CD4-positive, alpha-beta T cell treated with Interleukin-4 for 1 hour (primary cell): ENCODE measurements at regions not wholly inside any gene's neighbourhood (a gene's known extent, or its start where the extent isn't known, plus 50 kb on each side); places are given as distances from the start of the nearest gene placed in this dataset.

Source experiments
- DNase-seq, 2 donors: peaks; one replicate each; pipeline ENCODE4 v3.0.0-alpha.2; 2020 to 2022

GRCh38 chr1:164932580-164932979 lies 373.6 kb downstream of the PBX1 start:
- no peak for DNase-seq

GRCh38 chr1:164930833-164931232 lies 371.8 kb downstream of the PBX1 start:
- no peak for DNase-seq

- DNase-seq = no peak
Observed at GRCh38 chr1:164930241-164930640, 371.3 kb downstream of the PBX1 start.

- no peak for DNase-seq
Observed at GRCh38 chr1:164928232-164928812, 369.3 kb downstream of the PBX1 start.

GRCh38 chr1:164926107-164926506 lies 367.1 kb downstream of the PBX1 start:
- no peak for DNase-seq

- no peak for DNase-seq
Observed at GRCh38 chr1:164922585-164922984, 363.6 kb downstream of the PBX1 start.

GRCh38 chr1:164921493-164921892 lies 362.5 kb downstream of the PBX1 start:
- no peak for DNase-seq

GRCh38 chr1:164918140-164918539 lies 359.2 kb downstream of the PBX1 start:
- DNase-seq = no peak

GRCh38 chr1:164914208-164914607 lies 355.2 kb downstream of the PBX1 start:
- DNase-seq = no peak

GRCh38 chr1:164912290-164912689 lies 353.3 kb downstream of the PBX1 start:
- no peak for DNase-seq

- no peak for DNase-seq
Observed at GRCh38 chr1:164910671-164911070, 351.7 kb downstream of the PBX1 start.

- DNase-seq = no peak
Observed at GRCh38 chr1:164907666-164908065, 348.7 kb downstream of the PBX1 start.

- no peak for DNase-seq
Observed at GRCh38 chr1:164905869-164906268, 346.9 kb downstream of the PBX1 start.

GRCh38 chr1:164902491-164902890 lies 343.5 kb downstream of the PBX1 start:
- no peak for DNase-seq
